Glomerular endothelial cell (primary cell): ENCODE measurements at regions not wholly inside any gene's neighbourhood (a gene's known extent, or its start where the extent isn't known, plus 50 kb on each side); places are given as distances from the start of the nearest gene placed in this dataset.
A peak's percentile ranks its signal among the peaks of the same experiment; 100 is the strongest.

Experiments
- DNase-seq: peaks from one replicate; pipeline ENCODE4 v3.0.0-alpha.2; 2011; ENCODE audit warnings: low read depth, low spot score; ENCODE audit errors: extremely low read depth

DNA sequence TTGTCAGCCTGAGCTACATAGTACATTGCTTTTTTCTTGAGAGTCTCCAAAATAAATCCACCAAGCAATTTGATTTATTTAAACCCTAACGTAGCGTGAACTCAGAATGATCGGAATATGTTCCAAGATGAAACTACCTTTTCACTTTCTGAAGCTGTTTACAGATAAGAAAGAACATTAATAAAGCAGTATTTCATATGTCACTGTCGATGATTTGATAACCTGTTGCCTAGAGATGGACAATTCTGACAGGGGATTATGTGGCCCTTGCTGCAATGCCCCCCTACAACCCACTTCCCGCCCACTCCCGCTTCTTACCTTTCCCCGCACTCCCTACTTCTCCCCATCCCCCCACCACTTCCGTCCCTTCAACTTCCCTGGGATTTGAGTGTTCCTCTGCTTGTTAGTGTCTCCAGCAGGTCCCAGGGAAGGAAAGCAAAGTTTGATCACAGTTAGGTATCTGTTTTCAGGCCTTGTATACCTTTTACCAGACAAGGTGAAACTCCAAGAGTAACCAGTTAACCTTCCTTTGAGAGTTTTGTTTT lies 229.2 kb upstream of the HMGA2 start:
- DNase-seq, result no peak

DNA sequence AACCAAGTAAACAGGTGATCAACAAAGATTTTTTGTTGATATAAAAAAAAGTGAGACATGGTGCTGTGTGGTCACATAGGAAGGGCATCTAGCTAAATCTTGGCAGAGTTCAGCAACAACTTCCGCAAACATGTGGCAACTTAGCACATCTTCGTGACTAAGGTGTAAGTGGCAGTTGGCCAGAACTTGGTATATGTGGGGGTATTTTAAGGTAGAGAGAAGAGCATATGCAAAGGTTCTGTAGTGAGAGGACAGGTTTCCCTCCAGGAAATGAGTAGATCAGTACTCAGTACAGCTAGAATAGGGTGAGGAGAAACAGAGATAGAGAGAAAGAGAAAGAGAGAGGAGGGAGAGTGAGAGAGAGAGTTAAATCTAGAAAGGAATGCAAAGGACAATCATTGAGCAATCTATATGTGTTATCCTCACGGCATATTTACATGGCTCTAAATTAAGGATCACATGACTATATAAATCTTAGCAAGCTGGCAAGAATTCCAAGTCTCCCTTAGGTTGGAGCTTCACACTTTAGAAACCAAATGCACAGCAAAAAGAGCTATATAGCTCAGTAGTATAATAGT lies 227.7 kb upstream of the HMGA2 start:
- no peak for DNase-seq

DNA sequence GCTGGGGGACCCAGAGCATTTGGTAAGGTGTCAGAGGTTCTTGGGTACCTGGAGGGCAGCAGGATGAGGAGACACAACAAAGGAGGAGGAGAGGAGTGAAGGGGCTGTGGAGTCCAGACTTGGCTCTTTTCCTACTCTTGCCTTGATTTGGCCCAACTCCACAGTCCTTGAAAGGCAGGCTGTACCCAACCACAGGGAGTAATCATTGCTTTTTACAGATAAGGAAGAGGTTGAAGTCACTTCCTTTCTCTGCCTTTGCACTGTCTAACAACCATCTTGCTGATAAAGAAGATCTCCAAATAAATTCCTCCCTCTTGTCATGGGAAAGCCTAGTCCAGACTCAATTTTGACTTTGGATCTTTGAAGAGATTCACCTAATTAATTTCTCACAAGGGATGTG lies 226.8 kb upstream of the HMGA2 start:
- no peak for DNase-seq

DNA sequence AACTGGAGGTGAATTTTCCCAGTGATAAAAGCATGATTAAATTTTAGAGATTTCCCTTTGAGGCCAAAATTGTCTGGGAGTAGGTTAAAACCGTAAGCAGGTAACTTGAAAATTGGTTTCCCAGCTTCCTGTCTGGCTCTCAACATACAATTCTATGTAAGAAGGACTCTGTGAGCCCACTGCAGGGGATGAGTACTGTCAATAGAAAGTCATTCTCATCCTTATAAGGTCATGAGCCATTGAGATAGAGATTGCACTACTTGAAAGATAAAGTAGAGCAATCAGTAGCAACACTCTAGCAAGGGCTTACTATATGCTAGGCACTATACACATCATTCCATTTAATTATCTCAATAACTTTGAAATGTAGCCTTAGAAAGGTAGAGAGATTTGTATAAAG lies 225.6 kb upstream of the HMGA2 start:
- DNase-seq, result no peak

DNA sequence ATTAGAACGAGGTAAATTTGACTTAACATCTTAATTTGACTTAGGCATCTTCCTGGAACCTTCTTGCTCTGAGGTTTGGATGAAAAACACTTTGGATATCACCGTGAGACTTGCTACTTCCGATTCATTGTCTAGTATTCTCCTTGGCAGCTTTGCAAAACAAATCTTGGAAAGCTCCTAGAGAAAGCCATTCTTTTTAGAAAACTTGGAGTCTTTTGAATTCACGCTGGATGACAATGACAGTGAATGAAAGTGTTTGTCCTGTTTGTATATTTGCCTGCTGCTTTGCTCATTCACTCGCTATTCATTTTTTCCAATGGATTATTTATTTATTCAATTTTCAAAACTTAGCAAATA lies 222.1 kb upstream of the HMGA2 start:
- no peak for DNase-seq

DNA sequence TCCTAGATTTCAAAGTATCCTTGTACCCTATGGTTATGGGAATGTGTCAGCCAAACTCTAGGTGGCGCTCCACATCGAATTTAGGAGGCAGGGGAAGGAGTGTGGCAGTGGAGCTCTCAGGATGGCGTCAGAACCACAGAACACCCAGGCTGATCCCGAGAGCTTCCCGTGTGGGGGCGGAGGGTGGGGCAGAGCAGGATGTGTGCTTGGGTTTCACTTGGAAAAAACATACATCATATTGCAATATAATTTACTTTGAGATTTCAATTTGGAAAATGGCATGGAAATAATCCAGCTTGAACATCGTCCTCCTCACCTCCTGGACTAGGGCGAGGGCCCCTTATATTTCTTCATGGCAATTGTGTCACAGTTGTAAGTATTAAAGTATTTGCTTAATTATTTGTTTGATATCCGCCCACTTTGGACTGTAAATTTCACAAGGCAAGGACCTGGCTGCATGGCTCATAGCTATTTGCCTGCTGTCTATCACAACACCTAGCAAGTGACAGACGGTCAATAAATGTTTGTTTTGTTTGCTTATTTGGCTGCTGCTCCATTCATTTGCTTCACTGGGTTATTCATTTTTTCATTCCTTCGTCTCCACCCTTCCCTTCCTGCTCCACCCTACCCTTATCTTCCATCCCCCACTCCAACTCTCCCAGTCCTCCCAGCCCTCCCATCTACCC lies 221.5 kb upstream of the HMGA2 start:
- peak; percentile 84 for DNase-seq

DNA sequence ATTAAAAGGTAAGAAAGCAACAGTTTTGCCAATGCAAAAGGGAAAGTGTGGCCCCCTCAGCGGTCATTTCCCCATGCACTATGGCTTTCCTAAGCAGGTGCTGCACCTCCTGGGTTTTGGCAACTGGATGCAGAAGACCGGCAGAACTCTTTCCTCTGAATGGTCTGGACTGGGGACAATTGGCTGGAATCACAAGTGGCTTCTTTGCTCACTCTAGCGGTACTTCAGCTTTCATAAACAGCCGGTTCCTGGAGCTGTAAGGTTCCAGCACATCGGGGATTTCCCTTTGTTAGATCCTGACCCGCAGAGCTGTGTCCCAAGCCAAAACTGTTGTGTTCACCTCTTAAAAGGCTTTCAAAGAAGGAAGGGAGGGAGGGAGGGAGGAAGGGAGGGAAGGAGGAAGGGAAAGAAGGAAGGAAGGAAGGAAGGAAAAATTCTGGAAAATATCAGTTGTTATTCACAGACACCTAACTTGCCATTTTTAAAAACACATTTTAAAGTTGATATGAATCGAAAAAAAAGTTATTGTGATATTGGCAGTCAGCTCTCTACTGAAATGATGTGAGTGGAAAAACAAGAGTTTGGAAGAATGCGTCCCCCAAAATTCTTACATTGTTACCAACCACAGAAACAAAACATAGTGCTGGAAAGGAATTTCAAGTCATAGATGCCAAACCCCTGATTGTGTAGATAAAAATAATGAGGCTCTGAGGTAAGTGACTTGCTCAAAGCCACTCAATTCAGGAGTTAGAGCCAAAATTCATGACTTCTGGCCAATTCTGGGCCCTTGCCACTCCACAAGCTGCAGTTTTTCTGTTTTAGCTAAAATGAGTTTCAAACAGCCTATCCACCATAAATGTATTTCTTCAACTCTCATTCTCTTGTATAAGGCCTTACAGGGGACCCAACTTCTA lies 220.6 kb upstream of the HMGA2 start:
- DNase-seq, result peak; percentile 56

DNA sequence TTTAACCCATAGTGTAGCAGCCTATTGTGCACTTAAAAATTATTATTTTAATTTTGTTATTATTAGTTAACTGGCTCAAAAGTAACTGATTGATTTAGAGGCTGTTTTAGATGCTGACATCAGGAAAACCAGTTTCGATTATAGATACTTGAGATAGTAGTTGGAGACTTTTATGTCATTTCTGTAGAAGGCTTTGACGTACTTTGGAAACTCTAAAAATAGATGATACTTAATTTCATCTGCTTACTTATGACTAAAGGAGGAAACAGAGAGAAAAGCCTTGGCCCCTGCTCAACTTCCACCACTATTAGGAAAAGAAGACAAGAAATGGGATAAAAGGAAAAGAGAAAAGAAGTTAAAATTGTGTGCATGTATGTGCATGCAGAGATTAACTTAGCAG lies 219.3 kb upstream of the HMGA2 start:
- no peak for DNase-seq

DNA sequence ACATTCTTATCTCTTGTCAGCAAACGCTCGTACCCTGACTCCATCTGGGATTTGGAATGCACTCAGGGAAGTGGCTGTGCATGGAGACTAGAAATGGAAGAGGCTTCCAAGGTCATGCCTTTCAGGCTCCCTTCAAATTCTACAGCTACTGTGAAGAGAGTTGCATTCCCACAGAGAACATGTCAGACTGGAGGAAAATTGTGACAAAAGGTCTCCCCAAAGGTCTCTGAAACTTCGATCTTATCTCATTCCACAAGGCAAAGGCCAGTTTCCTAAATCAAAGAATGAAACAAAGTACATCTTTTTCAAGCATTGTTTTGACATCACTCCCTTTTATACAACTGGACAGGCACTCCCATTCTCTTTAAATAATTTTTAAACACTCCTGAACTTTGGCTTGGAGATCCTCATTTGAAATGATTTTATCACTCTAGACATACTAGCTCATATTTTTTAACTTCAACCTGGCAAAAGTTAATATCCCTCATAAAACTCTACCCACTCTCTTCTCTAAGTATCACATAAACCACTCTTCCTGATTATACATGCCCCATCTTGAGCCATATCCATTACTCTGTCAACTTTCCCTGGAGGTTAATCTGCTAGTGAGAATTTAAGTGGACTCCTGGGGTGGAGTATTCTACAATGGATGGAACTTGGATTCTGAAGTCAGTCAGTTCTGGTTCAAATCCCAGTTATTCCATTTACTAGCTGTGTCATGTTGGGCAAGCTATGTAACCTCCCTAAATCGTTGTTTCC lies 218.1 kb upstream of the HMGA2 start:
- no peak for DNase-seq

DNA sequence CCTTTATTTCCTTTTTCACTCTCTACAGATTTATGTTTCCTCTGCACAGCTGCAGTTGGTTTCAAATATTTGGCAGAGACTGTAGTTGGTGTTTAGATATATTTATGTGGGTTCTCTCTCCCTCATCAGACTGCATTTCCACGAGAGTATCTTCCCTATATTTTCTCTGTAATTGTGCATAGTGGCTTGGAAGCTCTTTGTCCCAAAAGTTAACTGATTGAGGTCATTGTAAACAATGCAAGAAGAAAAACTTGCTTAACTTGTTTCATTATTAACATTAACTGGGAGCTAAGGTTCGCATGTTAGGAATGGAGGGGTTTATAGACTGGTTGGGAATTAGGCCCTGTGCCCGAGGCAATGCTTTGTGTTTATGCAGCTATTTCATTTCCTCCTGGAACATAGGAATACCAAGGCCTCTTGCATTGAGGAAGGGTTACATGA lies 216.9 kb upstream of the HMGA2 start:
- no peak for DNase-seq

DNA sequence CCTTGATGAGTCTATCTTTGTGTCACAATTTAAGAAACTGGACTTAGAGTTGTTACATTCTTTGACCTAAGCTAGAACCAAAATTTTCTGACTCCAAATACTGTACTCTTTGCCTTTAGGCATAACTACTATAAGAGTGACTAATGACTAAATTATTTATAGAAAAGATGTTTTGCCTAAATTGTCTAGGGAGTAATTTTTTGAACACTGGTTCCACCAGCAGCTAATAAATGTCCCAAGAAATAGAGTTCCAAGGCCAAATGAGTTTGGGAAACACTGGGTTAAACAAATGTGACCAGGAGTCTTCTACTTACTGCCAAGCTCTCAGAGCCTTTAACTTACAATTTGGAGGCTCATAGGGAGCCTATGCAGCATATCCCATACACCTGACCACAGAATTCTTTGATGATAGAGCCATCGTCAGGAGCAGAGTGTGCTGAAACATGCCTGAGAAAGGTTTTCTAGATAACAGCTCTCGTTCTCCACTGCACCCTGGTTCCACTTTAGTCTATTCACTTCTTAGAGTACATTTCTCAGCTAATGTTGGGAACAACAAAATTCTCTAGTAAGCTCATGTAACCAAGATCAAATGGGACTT lies 215.9 kb upstream of the HMGA2 start:
- no peak for DNase-seq

DNA sequence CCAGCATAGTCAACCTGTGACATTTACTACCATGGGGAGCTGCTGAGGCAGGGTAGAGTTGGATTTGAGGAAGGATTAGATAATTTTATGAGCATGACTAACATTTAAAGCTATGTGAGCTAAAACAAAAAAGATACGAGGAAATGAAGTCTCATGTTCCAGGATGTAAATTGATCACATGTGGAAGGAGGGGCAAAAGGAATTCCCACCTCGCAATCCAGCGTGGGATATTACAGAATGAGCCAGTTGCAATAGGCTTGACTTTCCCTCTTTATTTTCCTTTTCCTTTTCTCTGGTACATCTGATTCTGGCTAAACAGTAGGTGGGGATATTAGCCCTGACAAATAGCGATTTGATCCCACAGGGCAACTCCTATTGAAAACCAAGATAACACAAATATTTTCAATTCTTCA lies 214.9 kb upstream of the HMGA2 start:
- no peak for DNase-seq

DNA sequence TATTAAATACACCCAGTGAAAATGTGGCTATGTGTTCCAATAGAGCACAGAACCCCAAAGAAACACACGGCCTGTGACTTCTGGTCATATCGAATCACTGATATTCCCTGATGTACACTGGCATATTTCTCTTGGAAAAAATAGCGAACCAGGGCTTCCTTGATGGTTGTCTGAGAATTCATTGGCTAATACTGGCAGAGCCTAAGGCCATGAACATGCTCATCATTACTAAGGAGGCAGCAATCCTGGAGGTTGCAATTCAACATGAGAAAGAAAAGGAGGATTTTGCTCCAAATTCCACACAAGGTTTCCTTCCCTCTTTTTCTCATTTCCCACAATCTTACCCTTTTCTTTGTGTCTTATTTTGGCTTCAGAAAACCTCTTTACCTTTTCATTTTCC lies 212.9 kb upstream of the HMGA2 start:
- no peak for DNase-seq

DNA sequence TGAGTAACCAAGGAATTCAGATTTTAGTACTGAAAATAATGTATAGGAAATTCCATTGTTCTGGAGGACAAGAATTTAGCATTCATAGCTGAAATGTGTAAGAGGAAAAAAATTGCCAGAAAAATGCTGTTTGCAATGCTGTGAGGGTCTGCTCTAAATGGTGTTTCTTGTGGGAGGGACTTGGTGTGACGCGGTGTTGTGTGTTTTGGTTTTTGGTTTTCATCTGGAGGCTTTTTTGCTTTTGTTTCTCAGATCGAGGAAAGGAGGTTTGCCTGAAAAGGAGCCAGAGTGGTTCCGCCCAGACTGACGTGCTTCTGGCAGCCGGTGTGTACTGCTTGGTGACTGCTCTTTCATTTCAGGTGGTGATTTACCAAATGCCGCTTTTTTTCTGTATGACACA lies 211.8 kb upstream of the HMGA2 start:
- DNase-seq, result peak; percentile 70

DNA sequence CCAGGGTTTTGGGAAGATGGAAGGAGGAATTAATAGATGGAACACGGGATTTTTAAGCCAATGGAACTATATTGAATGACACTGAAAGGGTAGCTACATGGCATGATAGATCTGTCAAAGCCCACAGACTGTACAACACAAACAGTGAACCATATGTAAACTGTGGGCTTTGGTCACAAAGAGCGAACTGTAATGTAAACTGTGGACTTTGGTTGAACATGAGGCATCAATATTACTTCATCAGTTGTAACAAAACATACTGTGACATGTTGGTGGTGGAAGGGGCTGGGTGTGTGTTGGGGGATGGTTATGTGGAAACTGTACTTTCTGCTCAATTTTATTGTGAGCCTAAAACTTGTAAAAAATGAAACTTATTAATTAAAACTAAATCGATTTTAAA lies 210.6 kb upstream of the HMGA2 start:
- DNase-seq, result no peak

DNA sequence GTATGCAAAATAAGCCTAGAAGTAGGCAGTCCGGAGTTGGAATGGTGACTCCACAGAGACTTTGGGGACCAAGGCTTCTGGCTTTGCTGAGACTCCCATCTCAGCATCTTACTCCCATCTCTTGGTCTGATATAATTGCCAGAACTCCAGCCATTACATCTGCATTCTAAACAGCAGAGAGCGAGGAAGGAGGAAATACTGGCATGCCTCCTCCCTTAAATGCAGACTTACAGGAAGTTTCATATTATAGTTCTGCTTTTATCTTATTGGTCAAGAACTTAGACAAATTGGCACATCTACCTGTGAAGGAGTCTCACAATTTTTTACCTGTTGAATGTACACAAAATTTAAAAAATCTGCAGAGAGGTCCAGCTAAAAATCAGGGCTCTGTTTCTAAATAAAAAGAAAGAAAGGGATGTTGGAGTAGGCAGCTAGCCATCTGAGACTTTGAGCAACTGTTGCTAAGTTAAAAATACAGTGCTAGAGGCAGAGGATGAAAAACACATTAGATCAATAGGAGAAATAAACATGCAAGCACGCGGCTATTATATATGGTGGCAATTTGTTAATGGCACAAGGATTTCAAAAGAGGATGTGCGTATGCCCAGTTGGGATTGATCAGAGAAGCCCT lies 209.9 kb upstream of the HMGA2 start:
- no peak for DNase-seq

DNA sequence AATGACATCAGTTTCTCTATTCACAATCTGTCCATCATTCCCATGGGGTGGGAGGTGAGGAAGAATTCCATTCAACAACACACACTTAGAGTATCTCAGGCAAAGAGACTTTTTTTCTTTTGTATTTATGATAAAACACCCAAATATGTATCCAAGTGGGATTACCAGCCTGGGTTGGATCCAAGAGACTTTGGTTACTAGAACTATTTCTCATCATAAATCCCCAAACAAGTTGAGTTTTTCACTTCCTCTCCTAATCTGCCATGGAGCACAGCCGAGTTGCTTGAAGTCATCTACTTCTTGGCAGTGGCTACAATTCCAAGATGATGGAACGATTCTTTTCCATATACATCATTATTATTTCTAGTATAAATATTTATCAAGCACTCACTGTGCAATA lies 209.2 kb upstream of the HMGA2 start:
- DNase-seq, result no peak

DNA sequence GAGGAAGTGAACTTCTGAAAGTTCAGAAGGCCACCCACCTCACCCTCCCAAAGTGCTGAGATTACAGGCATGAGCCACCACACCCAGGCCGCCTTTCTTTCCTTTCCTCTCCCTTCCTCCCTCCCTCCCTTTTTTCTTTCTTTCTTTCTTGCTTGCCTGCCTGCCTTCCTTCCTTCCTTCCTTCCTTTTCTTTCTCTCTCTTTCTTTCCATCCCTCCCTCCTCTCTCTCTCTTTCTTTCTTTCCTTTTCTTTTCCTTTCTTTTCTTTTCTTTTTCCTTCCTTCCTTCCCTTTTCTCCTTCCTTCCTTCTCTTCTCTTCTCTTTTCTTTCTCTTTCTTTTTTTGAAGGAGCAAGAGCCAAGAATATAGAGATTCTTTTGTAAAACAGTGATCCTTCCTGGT lies 208.3 kb upstream of the HMGA2 start:
- no peak for DNase-seq

DNA sequence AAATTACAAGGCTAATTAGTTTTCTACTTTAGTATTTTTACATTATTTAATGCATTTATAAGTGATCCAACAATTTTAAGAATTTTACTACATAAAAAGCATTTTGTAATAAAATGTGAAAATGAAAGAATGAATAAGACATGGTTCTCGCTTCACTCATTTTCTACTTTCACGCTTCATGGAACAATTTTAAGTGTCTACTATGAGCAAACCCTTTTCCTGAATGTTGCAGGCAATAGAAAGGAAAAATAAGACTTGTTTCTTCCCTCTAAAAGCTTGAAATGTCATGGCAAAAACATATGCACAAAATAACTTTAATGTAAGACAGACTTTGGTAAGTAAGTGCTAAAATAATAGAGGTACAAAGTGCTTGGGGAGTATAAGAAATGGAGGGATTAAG lies 205.7 kb upstream of the HMGA2 start:
- DNase-seq, result no peak

DNA sequence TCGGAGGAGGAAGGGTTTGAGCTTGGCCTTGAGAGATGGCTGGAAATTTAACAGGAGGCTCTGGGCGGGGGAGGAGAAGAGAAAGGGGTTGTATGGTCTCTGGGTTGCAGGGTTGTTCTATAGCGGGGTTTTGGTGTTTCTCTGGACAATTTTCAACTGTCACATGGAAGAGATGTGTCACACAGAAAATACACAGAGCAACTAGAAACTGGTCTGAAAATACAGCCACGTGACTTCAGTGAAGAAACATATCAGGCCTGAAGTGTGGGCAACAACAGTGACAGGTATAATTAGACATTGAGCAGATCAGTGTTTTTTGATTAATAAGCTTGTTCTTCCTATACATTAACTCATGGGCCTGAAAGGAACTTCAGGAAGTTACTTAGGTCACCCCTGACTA lies 205.3 kb upstream of the HMGA2 start:
- no peak for DNase-seq
